ENCODE measurements at regions not wholly inside any gene's neighbourhood (a gene's known extent, or its start where the extent isn't known, plus 50 kb on each side); places are given as distances from the start of the nearest gene placed in this dataset.

- 18% methylated on average over 5 of the region's 5 CpGs for WGBS (ENCODE audit: insufficient coverage, insufficient replicate concordance, low lambda C conversion rate, missing lambda C conversion rate)
- ChIA-PET POLR2A (no interaction called here), CTCF (no interaction called here), RAD21 (ENCODE audit: unreplicated experiment) (no interaction called here), SMC1A (ENCODE audit: uncharacterized antibody, unreplicated experiment) (no interaction called here)
- no peaks in the 10 kb centered on the region for H3K9me3 ChIP-seq (replicated peaks; ENCODE audit: control insufficient read depth, insufficient read depth, low read length)
- no peaks in the 10 kb centered on the region for H3K27me3 ChIP-seq (replicated peaks in 1 of 2; ENCODE audit: control insufficient read depth in 2 of 2, insufficient read depth in 2 of 2, low read length in 1 of 2)
- no peaks in the 10 kb centered on the region for H4K20me1 ChIP-seq (ENCODE audit: control insufficient read depth, insufficient read depth)
- H3K36me3 ChIP-seq (ENCODE audit: control insufficient read depth in 2 of 2, insufficient read depth in 2 of 2, low read length in 1 of 2): no peaks in the 10 kb centered on the region
- in situ Hi-C loops (cut with MboI): no loop called here
- H3K4me2 ChIP-seq (ENCODE audit: control insufficient read depth, insufficient read depth): no peak overlapping the region
- FAIRE-seq (no peak), DNase-seq (ENCODE audit: low read depth, low spot score) (no peak), ATAC-seq (no peak)
- no peak overlapping the region for H2AFZ ChIP-seq (ENCODE audit: control insufficient read depth, low read depth, low read length)
- TF ChIP-seq ZNF217 (IDR thresholded peaks at IDR 0.05) (no peak), HDGF (IDR thresholded peaks at IDR 0.05) (no peak), YY1 (IDR thresholded peaks at IDR 0.05; ENCODE audit: low read depth, low read length) (no peak), ATF7 (IDR thresholded peaks at IDR 0.05; ENCODE audit: low read depth) (no peak), SKIL (IDR thresholded peaks at IDR 0.05; ENCODE audit: low read depth, poor library complexity, severe bottlenecking) (no peak), PAX5 (IDR thresholded peaks at IDR 0.05; ENCODE audit: borderline replicate concordance, low read depth, low read length) (no peak), ZNF687 (IDR thresholded peaks at IDR 0.05) (no peak), EED (IDR thresholded peaks at IDR 0.05; ENCODE audit: low read depth) (no peak), SREBF1 (IDR thresholded peaks at IDR 0.05; ENCODE audit: low read length) (no peak), BRCA1 (IDR thresholded peaks at IDR 0.05; ENCODE audit: low read depth, low read length) (no peak), SMC3 (IDR thresholded peaks at IDR 0.05; ENCODE audit: borderline replicate concordance, low read length) (no peak), SRF (IDR thresholded peaks at IDR 0.05; ENCODE audit: low read depth in 2 of 2, low read length in 2 of 2) (no peak)
- H3K4me1 ChIP-seq (ENCODE audit: control insufficient read depth, insufficient read depth, low read length): no peaks in the 10 kb centered on the region
- no TSS peak for BruUV-seq (replicated peaks)
- H3K79me2 ChIP-seq (ENCODE audit: control insufficient read depth, insufficient read depth, low read length): no peaks in the 10 kb centered on the region
- H3K27ac ChIP-seq (ENCODE audit: control insufficient read depth, insufficient read depth): no peak overlapping the region
- H3K4me3 ChIP-seq: no peak overlapping the region
- H3K9ac ChIP-seq (ENCODE audit: control insufficient read depth, insufficient read depth, low read length): no peak overlapping the region
- intact Hi-C loops (cut with micrococcal nuclease; ENCODE audit: unreplicated experiment): no loop called here
Observed at GRCh38 chr18:56003720-56004088, 415.7 kb upstream of the TCF4 start.
